Gastrocnemius medialis (tissue), 4 donors: ENCODE measurements at regions not wholly inside any gene's neighbourhood (a gene's known extent, or its start where the extent isn't known, plus 50 kb on each side); places are given as distances from the start of the nearest gene placed in this dataset.

Source experiments
- CTCF ChIP-seq, 5 experiments: fragments of 450-650 bp in 3 of 5; fragments of 200-600 bp in 2 of 5; sonication (generic) in 2 of 5; IDR thresholded peaks in 4 of 5; conservative IDR thresholded peaks in 1 of 5; 1 replicate in 4 of 5; 2 replicates in 1 of 5; pipeline ENCODE4 v1.5.1; 2016 to 2019; ENCODE audit warnings: antibody characterized with exemption in 5 of 5, mild to moderate bottlenecking in 3 of 5, moderate library complexity in 3 of 5
- POLR2A ChIP-seq, 2 donors: fragments of 450-650 bp; IDR thresholded peaks; one replicate each; pipeline ENCODE4 v1.6.1; 2017; ENCODE audit warnings: antibody characterized with exemption in 2 of 2, mild to moderate bottlenecking in 2 of 2, moderate library complexity in 2 of 2

DNA sequence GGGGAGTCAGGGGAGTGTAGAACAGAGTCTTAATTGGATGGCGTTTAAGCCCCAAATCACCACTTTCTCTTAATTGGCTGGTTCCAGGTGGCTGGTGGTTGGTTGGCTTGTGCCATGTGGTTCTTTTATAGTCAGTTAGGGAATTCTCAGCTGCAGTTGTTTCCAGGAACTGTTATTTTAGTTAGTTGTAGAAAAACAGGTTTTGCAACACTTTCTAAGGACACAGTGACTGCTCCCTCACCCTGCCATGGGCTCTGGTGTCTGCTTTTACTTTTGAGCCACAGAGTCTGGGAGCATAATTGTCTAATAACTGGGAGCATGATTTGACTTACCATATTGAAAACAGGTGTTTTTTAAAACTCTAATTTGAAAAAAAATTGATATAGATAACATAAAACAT lies 75.8 kb upstream of the PCDH18 start:
- TF ChIP-seq POLR2A (IDR thresholded peaks at IDR 0.05) (no peak), CTCF (IDR thresholded peaks at IDR 0.05 in 4 of 5, conservative IDR thresholded peaks at IDR 0.05 in 1 of 5) (no peak)
